AG09309 (cell line): ENCODE measurements at regions not wholly inside any gene's neighbourhood (a gene's known extent, or its start where the extent isn't known, plus 50 kb on each side); places are given as distances from the start of the nearest gene placed in this dataset.

Experiments
- DNase-seq: peaks from one replicate; pipeline ENCODE4 v3.0.0-alpha.2; 2010; ENCODE audit warnings: low read depth
- H3K4me3 ChIP-seq: 2 replicates; pipeline ENCODE4 v1.5.1; 2011; ENCODE audit warnings: mild to moderate bottlenecking, low read depth, low read length, moderate library complexity; ENCODE audit not compliant: control insufficient read depth
- TF ChIP-seq, protein P1 (sequence below): IDR thresholded peaks from 2 replicates; pipeline ENCODE4 v1.5.1; 2011; ENCODE audit warnings: mild to moderate bottlenecking, low read depth, low read length, inconsistent platforms; ENCODE audit not compliant: insufficient read depth, control insufficient read depth; ENCODE audit errors: missing control alignments

- H3K4me3 ChIP-seq, result no peak overlapping the region
- no peak for DNase-seq
- TF ChIP-seq, protein P1, sequence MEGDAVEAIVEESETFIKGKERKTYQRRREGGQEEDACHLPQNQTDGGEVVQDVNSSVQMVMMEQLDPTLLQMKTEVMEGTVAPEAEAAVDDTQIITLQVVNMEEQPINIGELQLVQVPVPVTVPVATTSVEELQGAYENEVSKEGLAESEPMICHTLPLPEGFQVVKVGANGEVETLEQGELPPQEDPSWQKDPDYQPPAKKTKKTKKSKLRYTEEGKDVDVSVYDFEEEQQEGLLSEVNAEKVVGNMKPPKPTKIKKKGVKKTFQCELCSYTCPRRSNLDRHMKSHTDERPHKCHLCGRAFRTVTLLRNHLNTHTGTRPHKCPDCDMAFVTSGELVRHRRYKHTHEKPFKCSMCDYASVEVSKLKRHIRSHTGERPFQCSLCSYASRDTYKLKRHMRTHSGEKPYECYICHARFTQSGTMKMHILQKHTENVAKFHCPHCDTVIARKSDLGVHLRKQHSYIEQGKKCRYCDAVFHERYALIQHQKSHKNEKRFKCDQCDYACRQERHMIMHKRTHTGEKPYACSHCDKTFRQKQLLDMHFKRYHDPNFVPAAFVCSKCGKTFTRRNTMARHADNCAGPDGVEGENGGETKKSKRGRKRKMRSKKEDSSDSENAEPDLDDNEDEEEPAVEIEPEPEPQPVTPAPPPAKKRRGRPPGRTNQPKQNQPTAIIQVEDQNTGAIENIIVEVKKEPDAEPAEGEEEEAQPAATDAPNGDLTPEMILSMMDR, result no peak
Measured at GRCh38 chr2:60221098-60221497, 332.4 kb downstream of the BCL11A start.

GRCh38 chr2:60219536-60219935 is 333.9 kb downstream of the BCL11A start:
- no peak for DNase-seq
- H3K4me3 ChIP-seq, result no peak overlapping the region
- TF ChIP-seq, protein P1, result no peak

- H3K4me3 ChIP-seq, result no peak overlapping the region
- TF ChIP-seq, protein P1, result no peak
- DNase-seq, result no peak
Measured at GRCh38 chr2:60216452-60216995, 336.9 kb downstream of the BCL11A start.

DNA sequence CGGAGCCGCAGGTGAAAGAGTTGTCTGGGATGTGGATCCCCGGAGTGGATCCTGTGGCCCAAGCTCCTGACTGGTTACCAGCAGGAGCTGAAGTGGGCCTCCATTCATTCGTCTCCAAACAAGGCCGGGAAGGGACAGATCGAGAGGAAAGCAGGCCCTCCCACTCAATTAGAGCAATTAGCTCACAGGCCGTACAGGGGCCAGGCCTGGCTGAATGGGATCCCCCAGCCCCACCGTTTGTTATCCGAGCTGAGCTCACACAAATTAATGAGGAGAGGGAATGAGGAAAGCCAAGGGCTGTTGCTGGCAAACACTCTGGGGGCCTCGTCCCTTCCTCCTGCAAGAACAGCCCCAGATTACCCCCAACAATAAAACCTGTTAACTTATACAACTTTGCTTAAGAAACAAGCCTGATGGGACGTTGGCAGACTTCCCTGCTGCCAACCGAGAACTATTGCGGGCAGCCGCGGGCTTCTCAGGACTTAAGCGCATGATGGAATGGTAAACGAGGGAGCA is 338.0 kb downstream of the BCL11A start:
- TF ChIP-seq, protein P1, result no peak
- H3K4me3 ChIP-seq, result no peak overlapping the region
- no peak for DNase-seq

DNA sequence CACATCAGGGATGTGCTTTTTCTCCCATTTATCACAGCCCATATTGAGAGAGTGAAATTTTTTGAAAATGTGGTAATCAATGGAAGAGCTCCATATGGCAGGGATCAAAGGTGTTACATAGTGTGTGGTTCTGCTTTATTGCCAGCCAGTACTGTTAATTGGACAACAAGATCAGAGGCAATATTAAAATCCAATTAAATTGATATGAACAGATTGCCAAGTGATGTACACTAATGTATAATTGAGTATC is 338.9 kb downstream of the BCL11A start:
- TF ChIP-seq, protein P1, result no peak
- no peak overlapping the region for H3K4me3 ChIP-seq
- DNase-seq, result no peak

GRCh38 chr2:60213865-60214625 is 339.4 kb downstream of the BCL11A start:
- TF ChIP-seq, protein P1, result no peak
- no peak overlapping the region for H3K4me3 ChIP-seq
- no peak for DNase-seq
